ENCODE measurements at regions not wholly inside any gene's neighbourhood (a gene's known extent, or its start where the extent isn't known, plus 50 kb on each side); places are given as distances from the start of the nearest gene placed in this dataset.

DNA sequence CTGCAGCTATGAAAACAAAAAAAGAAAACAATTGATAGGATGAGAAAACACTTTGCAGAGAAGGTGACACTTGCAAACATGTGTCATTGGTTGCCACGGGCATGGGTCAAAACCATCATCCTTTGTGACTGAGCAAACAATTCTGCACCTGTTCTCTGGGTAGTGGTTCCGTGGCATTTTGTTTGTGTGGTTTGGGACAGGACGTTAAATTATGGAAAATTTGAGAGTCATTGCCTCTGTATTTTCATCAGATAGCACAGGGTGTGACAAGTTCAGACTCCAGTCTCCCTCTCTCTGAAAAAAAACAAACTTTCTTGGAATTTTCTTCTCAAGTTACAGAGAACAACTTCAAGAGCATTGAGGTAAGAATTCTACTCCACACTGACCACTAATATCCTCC lies 113.4 kb upstream of the HMHB1 start:
- no peak for ATAC-seq
- DNase-seq (ENCODE audit: low spot score): no peak
- intact Hi-C loops (cut with DNase I): no loop called here

- DNase-seq (ENCODE audit: low spot score) (no peak), ATAC-seq (no peak)
- intact Hi-C loops (cut with DNase I): no loop called here
Measured at GRCh38 chr5:143696921-143697320, 115.0 kb upstream of the HMHB1 start.

DNA sequence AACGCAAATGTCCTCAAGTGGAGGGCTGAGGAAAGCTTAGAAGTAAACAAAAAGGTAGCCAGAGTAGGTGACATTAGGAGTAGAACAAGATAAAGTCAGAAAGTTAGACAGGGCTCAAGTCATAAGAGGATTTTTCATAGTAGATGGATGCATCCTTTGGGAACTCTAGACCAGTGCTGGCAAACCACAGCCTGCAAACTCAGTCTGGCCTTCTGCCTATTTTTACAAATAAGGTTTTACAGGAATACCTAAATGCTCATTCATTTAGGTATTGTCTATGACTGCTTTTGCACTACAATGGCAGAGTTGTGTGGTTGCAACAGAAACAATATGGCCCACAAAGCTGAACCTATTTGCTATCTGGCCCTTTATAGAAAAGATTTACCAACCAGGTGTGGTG lies 116.0 kb upstream of the HMHB1 start:
- intact Hi-C loops (cut with DNase I): no loop called here
- no peak for ATAC-seq
- DNase-seq (ENCODE audit: low spot score): no peak

DNA sequence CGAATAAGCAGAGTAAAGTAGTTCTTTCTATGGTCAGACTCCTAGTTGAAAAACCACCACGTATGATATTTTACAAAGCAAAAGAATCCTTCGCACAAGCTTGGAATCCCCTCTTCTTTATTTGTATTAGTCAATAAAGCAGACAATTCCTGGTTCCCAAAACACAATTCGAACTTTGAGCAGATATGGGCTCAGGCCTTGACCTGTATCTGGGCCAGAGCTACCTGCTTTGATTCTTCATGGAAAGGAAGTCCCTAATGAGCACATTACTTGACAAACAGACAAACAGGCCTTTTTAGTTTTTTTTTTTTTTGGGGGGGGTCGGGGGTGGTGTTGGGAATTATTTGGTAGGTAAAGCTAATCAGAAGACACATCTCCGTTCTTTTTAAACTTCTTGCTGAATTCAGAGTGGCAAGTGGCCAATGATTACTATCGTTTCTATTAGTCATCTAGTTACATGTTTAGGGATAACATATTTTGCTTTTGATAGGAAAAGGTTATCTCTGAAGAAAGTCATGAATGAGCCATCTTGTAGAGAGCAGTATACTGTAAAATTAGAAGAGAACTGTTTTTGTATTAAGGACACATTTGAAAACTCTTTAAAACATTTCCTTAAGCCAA lies 116.6 kb upstream of the HMHB1 start:
- intact Hi-C loops (cut with DNase I): no loop called here
- DNase-seq (ENCODE audit: low spot score) (no peak), ATAC-seq (no peak)

DNA sequence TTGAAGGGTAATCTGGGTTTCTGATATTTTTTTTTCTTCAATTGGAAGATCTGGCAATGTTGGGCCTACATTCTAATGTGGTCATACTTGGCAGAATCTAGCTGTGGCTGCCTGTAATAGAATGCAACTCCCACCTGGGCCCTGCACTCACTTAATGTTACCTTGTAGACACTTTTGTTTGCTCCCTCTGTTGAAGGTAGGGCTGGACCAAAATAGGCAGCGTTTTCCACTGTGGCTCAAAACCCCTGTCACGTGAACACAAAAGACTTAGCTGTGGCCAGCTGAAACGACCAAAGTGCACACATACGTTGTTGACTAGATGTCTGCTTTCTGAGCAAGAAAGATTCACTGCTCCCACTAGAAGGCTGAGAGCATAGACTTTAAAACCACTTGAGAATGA lies 117.6 kb upstream of the HMHB1 start:
- DNase-seq (ENCODE audit: low spot score): no peak
- intact Hi-C loops (cut with DNase I): loop anchor here (5.0 kb wide), 1 partner anchor 842 kb away; no protein-coding TSS in a partner anchor
- ATAC-seq: no peak

DNA sequence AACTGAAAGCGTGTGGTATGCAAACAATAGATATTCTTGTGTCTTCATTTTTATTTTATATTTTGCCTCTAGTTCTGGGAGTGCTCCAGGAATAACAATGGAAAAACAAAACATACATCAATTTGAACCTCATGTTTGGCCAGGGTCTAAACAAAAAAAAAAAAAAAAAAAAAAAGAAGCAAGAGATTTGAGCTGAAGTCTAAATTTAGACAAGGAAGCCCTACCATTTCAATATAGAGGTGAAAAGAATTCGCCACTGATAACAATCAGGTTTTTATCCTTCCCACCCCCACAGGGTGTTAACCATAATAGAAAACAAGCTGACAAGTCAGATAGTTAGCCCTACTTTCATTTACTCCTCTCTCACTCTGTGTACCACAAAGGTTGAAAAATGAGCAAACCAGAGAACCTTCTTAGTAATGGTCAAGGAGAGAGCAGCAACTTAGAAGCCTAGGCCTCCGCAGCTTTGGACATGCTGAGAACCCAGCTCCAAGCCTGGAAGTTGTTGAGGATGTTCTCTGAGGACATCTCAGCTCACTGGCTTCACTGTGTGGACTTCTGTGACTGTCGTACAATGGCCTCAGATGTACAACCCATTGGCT lies 118.2 kb upstream of the HMHB1 start:
- no peak for ATAC-seq
- intact Hi-C loops (cut with DNase I): loop anchor here (5.0 kb wide), 1 partner anchor 841 kb away; no protein-coding TSS in a partner anchor

GRCh38 chr5:143692342-143692741 lies 119.6 kb upstream of the HMHB1 start:
- intact Hi-C loops (cut with DNase I): loop anchor here (5.0 kb wide), 1 partner anchor 840 kb away; no protein-coding TSS in a partner anchor
- DNase-seq (ENCODE audit: low spot score) (no peak), ATAC-seq (no peak)

More for the DNA sequence above, 118.2 kb upstream of the HMHB1 start:
- no peak for DNase-seq (ENCODE audit: low spot score)

DNA sequence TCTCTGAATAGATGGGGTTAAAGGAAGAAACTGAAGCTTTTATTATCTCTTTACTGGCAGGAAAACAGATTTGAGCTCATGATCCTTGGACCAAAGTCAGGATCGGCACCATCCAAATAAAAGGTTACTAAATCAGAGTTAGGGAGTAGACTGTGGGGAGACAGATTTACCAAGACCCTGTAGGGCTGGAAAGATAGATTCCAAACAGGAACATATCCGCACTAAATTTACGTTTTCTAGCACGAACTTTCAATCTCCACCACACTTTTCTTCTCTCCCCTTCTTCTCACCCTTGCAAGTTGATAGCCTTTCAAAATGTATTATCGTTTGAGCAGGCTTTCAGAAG lies 120.0 kb upstream of the HMHB1 start:
- intact Hi-C loops (cut with DNase I): loop anchor here (5.0 kb wide), 1 partner anchor 840 kb away; no protein-coding TSS in a partner anchor
- ATAC-seq (no peak), DNase-seq (ENCODE audit: low spot score) (no peak)

DNA sequence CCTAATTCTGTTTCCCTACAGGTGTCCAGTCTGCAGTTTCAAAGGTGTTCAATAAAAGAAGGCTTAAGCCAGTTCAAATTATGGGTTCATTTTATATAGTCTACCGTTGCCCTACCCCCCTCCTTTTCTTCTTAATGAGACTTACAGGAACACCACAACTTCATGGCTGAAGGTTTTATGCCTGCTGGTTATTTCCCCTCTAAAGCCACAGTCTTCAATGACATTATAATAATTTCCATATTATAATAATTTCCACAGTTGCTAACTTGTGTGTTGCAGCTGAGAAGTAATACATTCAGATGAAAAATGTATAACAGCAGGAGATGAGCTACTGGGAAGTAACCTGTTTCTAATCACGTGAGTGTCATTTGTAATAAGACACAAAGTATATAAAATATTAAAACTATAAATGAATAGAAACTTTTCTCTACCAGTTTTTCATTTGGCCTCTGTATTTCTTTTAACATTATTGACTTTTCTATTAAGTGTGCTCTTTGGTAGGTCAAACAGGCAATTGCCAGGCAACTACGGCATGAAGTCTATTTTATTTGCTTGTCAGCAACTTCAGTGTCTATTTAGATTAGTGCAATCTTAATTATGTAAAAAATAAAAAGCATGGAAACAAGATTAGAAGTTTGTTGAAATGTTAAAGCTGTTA lies 120.5 kb upstream of the HMHB1 start:
- intact Hi-C loops (cut with DNase I): loop anchor here (5.0 kb wide), 1 partner anchor 839 kb away; no protein-coding TSS in a partner anchor

GRCh38 chr5:143687604-143688003 lies 124.4 kb upstream of the HMHB1 start:
- ATAC-seq: no peak
- intact Hi-C loops (cut with DNase I): no loop called here
- no peak for DNase-seq (ENCODE audit: low spot score)

More for the DNA sequence above, 120.5 kb upstream of the HMHB1 start:
- DNase-seq (ENCODE audit: low spot score): no peak
- no peak for ATAC-seq

- DNase-seq (ENCODE audit: low spot score) (no peak), ATAC-seq (no peak)
- intact Hi-C loops (cut with DNase I): no loop called here
Measured at GRCh38 chr5:143685246-143685815, 126.6 kb upstream of the HMHB1 start.

DNA sequence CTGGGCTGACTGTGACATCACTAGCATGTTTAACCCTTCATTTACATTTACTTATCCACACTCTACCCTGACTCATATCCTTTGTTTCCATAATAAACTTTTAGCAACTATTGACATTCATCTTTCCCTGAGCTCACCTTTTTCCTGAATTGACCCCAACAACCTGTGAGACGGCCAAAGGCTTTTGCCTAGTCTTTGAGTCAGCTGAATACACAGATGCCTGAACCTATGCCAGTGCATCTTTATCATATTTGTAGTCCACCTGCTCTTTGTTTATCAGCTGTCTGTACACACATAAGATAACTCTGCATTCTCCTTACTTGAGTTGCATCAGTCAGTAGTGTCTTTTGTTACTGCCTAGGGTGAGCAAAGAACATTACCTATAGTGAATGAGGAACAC lies 128.5 kb upstream of the HMHB1 start:
- intact Hi-C loops (cut with DNase I): no loop called here
- no peak for DNase-seq (ENCODE audit: low spot score)
- ATAC-seq: no peak

DNA sequence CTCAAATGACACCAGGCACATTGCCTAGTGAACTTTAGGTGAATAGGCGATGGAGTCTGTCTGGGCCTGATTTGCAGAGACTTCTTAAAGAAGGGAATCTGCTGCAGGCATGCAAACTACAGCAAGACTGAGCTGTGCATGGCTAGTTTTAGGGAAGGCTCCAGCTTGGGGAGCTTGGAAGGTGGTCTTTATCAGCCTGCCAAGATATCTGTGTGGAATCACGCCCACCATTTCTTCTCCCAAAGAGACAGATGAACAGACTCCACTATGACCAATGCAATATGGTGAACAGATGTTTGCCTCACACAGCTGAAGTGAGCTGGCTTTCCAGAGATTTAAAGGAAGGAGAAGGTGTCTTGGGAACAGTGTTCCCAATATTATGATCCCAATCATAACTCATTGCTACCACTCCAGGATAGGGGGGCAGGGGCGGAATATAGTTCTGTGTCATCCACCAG lies 129.0 kb upstream of the HMHB1 start:
- DNase-seq (ENCODE audit: low spot score): no peak
- intact Hi-C loops (cut with DNase I): no loop called here
- no peak for ATAC-seq

DNA sequence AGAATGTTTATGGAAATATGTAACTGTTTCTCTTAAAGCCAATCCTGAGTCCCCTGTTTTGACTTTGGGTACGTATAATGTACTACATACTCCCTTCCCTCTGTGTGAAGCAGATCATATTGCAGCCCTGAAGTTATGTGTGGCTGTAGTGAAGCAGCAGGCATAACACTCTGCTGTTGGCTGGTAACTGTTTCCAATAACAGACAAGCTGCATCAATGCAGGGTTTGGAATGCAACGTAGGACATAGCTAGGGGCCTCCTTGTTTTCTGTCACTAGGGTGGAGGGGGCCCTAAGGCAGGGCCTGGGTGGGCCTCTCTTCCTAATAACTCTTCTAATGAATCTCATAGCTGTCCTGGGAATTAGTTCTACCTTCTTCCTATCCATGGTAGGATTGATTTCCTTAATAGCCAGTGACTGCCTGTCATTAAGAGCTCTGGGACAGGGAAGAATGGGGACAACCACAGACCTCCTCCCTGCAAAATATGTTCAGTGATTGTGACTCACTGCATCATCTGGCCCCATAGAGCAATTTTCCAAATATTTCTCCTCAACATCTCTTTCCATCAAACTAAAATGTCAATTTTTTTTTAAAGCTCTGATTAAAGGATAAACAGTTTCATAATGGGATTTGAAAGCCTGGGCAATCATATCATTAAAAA lies 129.6 kb upstream of the HMHB1 start:
- no peak for DNase-seq (ENCODE audit: low spot score)

GRCh38 chr5:143680672-143681259 lies 131.2 kb upstream of the HMHB1 start:
- DNase-seq (ENCODE audit: low spot score): no peak
- no peak for ATAC-seq
- intact Hi-C loops (cut with DNase I): no loop called here

More for the DNA sequence above, 129.6 kb upstream of the HMHB1 start:
- intact Hi-C loops (cut with DNase I): no loop called here
- ATAC-seq: no peak

DNA sequence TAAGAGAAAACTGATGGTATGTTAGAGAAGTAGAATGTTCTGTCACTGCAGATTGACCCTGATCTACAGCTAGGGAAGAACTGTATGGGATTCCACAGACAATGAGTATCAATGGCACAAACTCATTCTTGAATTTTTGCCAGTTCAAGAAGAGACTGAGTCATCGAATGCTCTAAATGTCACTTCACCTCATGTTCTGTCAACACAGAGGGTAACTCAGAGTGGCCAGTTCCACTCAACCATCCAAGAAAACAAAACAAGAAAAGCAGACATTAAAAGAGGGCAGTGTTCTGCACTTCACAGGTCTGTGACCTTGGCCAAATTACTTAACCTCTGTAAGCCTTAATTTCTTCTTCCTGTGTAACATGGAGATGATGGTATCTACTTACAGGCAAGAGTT lies 132.2 kb upstream of the HMHB1 start:
- intact Hi-C loops (cut with DNase I): no loop called here
- ATAC-seq (no peak), DNase-seq (ENCODE audit: low spot score) (no peak)

DNA sequence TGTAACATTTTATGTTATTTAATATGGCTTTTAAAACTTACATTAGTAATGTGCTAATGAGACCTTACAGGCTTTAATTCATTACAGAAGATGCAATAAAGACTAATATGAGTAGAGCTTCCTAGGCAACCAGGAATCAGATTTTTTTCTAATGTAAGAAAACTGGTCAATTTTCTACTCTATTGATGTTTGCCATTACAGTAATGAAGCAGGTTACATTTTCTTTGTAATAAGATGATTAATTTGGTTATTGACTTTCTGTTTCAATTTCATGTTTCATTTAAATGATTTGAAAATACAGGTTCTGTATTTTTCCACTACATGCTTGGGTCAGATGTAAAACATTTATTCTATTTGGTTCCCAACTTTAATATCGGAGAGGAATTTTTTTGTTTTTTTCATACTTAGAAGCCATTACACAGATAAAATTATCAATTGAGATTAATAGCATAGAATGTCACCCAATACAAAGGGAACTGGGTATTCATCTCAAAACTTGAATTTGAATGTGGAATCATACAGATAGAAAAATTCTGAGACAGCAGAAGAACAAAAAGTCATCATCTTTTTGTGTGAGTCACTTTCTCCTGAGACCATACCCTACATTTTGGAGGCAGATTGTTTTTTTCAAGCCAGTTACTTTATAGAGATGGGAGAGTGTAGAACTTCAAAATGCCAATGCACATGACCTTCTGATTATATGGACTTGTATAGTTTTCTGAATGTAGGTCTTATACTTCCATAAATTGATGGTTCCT lies 133.6 kb upstream of the HMHB1 start:
- ATAC-seq (no peak), DNase-seq (ENCODE audit: low spot score) (no peak)
- intact Hi-C loops (cut with DNase I): no loop called here

DNA sequence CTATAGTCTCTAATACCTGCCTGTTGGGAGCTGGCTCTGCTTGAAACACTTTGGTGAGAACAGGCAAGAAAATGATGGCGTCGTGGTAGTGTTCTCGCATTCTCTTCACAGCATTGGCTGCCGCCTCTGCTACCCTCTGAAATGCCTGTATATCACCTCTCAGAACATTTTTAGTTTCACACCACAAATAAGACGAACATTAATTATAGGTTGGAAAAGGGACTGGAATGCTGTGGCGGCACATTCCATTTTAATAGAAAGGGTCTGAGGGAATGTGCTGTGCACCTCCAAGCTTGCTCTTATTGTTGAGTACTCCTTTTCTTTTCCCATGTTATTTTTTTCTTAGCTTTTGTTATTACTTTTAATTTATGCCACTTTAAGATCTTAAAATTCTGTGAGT lies 134.6 kb upstream of the HMHB1 start:
- ATAC-seq: no peak
- DNase-seq (ENCODE audit: low spot score): no peak
- intact Hi-C loops (cut with DNase I): no loop called here

Data from sciatic nerve (tissue), 2 donors.